Neural progenitor cell (in vitro differentiated cells): ENCODE measurements at regions not wholly inside any gene's neighbourhood (a gene's known extent, or its start where the extent isn't known, plus 50 kb on each side); places are given as distances from the start of the nearest gene placed in this dataset.

Source experiments
- DNase-seq: peaks from one replicate; pipeline ENCODE4 v3.0.0-alpha.2; 2016; ENCODE audit warnings: low spot score
- H2AFZ ChIP-seq: fragments of 200-600 bp; sonication (generic); replicated peaks from 2 replicates; pipeline ENCODE4 v1.6.1; 2016; ENCODE audit warnings: antibody characterized with exemption
- H3F3A ChIP-seq: fragments of 200-600 bp; sonication (generic); 2 replicates; pipeline ENCODE4 v1.6.1; 2016; ENCODE audit warnings: antibody characterized with exemption, low read depth
- H3K27ac ChIP-seq: fragments of 200-600 bp; sonication (generic); 2 replicates; pipeline ENCODE4 v1.5.1; 2016; ENCODE audit warnings: mild to moderate bottlenecking
- H3K27me3 ChIP-seq: fragments of 200-600 bp; sonication (generic); 2 replicates; pipeline ENCODE4 v1.6.1; 2016; ENCODE audit warnings: mild to moderate bottlenecking, moderate library complexity
- H3K36me3 ChIP-seq: fragments of 200-600 bp; sonication (generic); 2 replicates; pipeline ENCODE4 v1.5.1; 2016
- H3K4me1 ChIP-seq: fragments of 200-600 bp; sonication (generic); 2 replicates; pipeline ENCODE4 v1.6.1; 2016; ENCODE audit warnings: mixed run types
- H3K4me2 ChIP-seq: fragments of 200-600 bp; sonication (generic); 2 replicates; pipeline ENCODE4 v1.6.1; 2016
- H3K4me3 ChIP-seq: fragments of 200-600 bp; sonication (generic); 2 replicates; pipeline ENCODE4 v1.5.1; 2016
- H3K79me2 ChIP-seq: fragments of 200-600 bp; sonication (generic); 2 replicates; pipeline ENCODE4 v1.6.1; 2016; ENCODE audit warnings: low read depth
- H3K9ac ChIP-seq: fragments of 200-600 bp; sonication (generic); 2 replicates; pipeline ENCODE4 v1.6.1; 2016
- H3K9me3 ChIP-seq: fragments of 200-600 bp; sonication (generic); 2 replicates; pipeline ENCODE4 v1.5.1; 2016; ENCODE audit warnings: low read depth
- H4K20me1 ChIP-seq: fragments of 200-600 bp; sonication (generic); 2 replicates; pipeline ENCODE4 v1.6.1; 2016; ENCODE audit warnings: low read depth
- H3K27ac Mint-ChIP-seq: 3 replicates; pipeline ENCODE4 v1.8.0; 2021; ENCODE audit warnings: mixed read lengths
- H3K27me3 Mint-ChIP-seq: 2 replicates; pipeline ENCODE4 v1.8.0; 2022; ENCODE audit warnings: low read depth, mild to moderate bottlenecking, inconsistent platforms, moderate library complexity, mixed read lengths; ENCODE audit not compliant: insufficient read depth
- H3K36me3 Mint-ChIP-seq: 3 replicates; pipeline ENCODE4 v1.8.0; 2021; ENCODE audit warnings: mixed read lengths
- H3K4me1 Mint-ChIP-seq: 3 replicates; pipeline ENCODE4 v1.8.0; 2021; ENCODE audit warnings: mixed read lengths
- H3K4me3 Mint-ChIP-seq: 3 replicates; pipeline ENCODE4 v1.8.0; 2021; ENCODE audit warnings: mild to moderate bottlenecking, moderate library complexity, mixed read lengths
- H3K9me3 Mint-ChIP-seq: 3 replicates; pipeline ENCODE4 v1.8.0; 2020; ENCODE audit warnings: mixed read lengths
- CTCF ChIP-seq: fragments of 200-600 bp; sonication (generic); IDR thresholded peaks from 2 replicates; pipeline ENCODE4 v1.5.1; 2017; ENCODE audit warnings: antibody characterized with exemption, mild to moderate bottlenecking
- EZH2 ChIP-seq: fragments of 200-600 bp; sonication (generic); IDR thresholded peaks from 2 replicates; pipeline ENCODE4 v1.6.1; 2017; ENCODE audit warnings: antibody characterized with exemption, mild to moderate bottlenecking, moderate library complexity
- EZH2phosphoT487 ChIP-seq: fragments of 200-600 bp; sonication (generic); IDR thresholded peaks from 2 replicates; pipeline ENCODE4 v1.6.1; 2017; ENCODE audit warnings: antibody characterized with exemption

GRCh38 chr2:236874866-236875481, 210.7 kb upstream of the COPS8 start:
- Histone ChIP-seq H3K4me2 (no peak overlapping the region), H3F3A (no peaks in the 10 kb centered on the region)

GRCh38 chr2:236875906-236876505, 209.7 kb upstream of the COPS8 start:
- Mint-ChIP-seq H3K4me3 (no peak overlapping the region), H3K4me1 (peaks cover 18% of the 10 kb centered on the region), H3K36me3 (no peaks in the 10 kb centered on the region), H3K9me3 (no peaks in the 10 kb centered on the region), H3K27me3 (peaks cover under 1% of the 10 kb centered on the region), H3K27ac (no peak overlapping the region)
- H3K79me2 ChIP-seq = no peaks in the 10 kb centered on the region
- peaks cover 3% of the 10 kb centered on the region for H3K4me1 ChIP-seq
- no peak overlapping the region for H3K9ac ChIP-seq
- H3K9me3 ChIP-seq = no peaks in the 10 kb centered on the region
- no peak overlapping the region for H3K4me3 ChIP-seq
- H3K27ac ChIP-seq = no peak overlapping the region
- DNase-seq = no peak
- H3F3A ChIP-seq = no peaks in the 10 kb centered on the region
- H2AFZ ChIP-seq = peak overlapping the region; percentile 21
- H4K20me1 ChIP-seq = no peaks in the 10 kb centered on the region
- TF ChIP-seq EZH2phosphoT487 (no peak), EZH2 (no peak), CTCF (no peak)
- H3K27me3 ChIP-seq = no peaks in the 10 kb centered on the region
- H3K36me3 ChIP-seq = no peaks in the 10 kb centered on the region
- no peak overlapping the region for H3K4me2 ChIP-seq

More at GRCh38 chr2:236874866-236875481, 210.7 kb upstream of the COPS8 start:
- Histone ChIP-seq H3K4me3 (no peak overlapping the region), H3K27ac (no peak overlapping the region), H3K27me3 (no peaks in the 10 kb centered on the region), H3K4me1 (peaks cover 3% of the 10 kb centered on the region), H3K9me3 (no peaks in the 10 kb centered on the region), H3K36me3 (no peaks in the 10 kb centered on the region), H3K79me2 (no peaks in the 10 kb centered on the region), H3K9ac (no peak overlapping the region), H2AFZ (no peak overlapping the region), H4K20me1 (no peaks in the 10 kb centered on the region)
- peaks cover 2% of the 10 kb centered on the region for H3K27me3 Mint-ChIP-seq
- H3K4me1 Mint-ChIP-seq = peaks cover 18% of the 10 kb centered on the region
- no peak overlapping the region for H3K4me3 Mint-ChIP-seq
- no peaks in the 10 kb centered on the region for H3K9me3 Mint-ChIP-seq
- H3K36me3 Mint-ChIP-seq = no peaks in the 10 kb centered on the region
- no peak for DNase-seq
- H3K27ac Mint-ChIP-seq = no peak overlapping the region
- TF ChIP-seq CTCF (no peak), EZH2phosphoT487 (no peak), EZH2 (no peak)

- TF ChIP-seq EZH2phosphoT487 = no peak
- peaks cover 3% of the 10 kb centered on the region for H3K4me1 ChIP-seq
- H3K9me3 ChIP-seq = no peaks in the 10 kb centered on the region
- no peaks in the 10 kb centered on the region for H3K36me3 ChIP-seq
- H3K79me2 ChIP-seq = no peaks in the 10 kb centered on the region
- peak overlapping the region; percentile 21 for H2AFZ ChIP-seq
- Mint-ChIP-seq H3K4me3 (no peak overlapping the region), H3K9me3 (no peaks in the 10 kb centered on the region), H3K36me3 (no peaks in the 10 kb centered on the region), H3K27me3 (peaks cover 3% of the 10 kb centered on the region), H3K27ac (no peak overlapping the region), H3K4me1 (peaks cover 16% of the 10 kb centered on the region)
- H3F3A ChIP-seq = no peaks in the 10 kb centered on the region
- no peak for DNase-seq
- no peaks in the 10 kb centered on the region for H4K20me1 ChIP-seq
- H3K27ac ChIP-seq = no peak overlapping the region
- H3K4me2 ChIP-seq = no peak overlapping the region
- H3K4me3 ChIP-seq = no peak overlapping the region
- H3K27me3 ChIP-seq = no peaks in the 10 kb centered on the region
- no peak overlapping the region for H3K9ac ChIP-seq
These were observed 209.0 kb upstream of the COPS8 start for GRCh38 chr2:236876642-236877041.

- Mint-ChIP-seq H3K4me1 (peaks cover 13% of the 10 kb centered on the region), H3K27me3 (peaks cover 3% of the 10 kb centered on the region), H3K4me3 (no peak overlapping the region), H3K9me3 (peaks cover 12% of the 10 kb centered on the region), H3K36me3 (peaks cover 5% of the 10 kb centered on the region), H3K27ac (no peak overlapping the region)
- Histone ChIP-seq H2AFZ (no peak overlapping the region), H3K79me2 (no peaks in the 10 kb centered on the region), H3K4me3 (no peak overlapping the region), H3K9ac (no peak overlapping the region), H3K27ac (no peak overlapping the region), H3F3A (no peaks in the 10 kb centered on the region), H3K4me1 (peaks cover 3% of the 10 kb centered on the region), H3K36me3 (no peaks in the 10 kb centered on the region), H3K9me3 (no peaks in the 10 kb centered on the region), H3K4me2 (no peak overlapping the region), H4K20me1 (no peaks in the 10 kb centered on the region), H3K27me3 (no peaks in the 10 kb centered on the region)
- DNase-seq = no peak
- TF ChIP-seq EZH2phosphoT487 (no peak), EZH2 (no peak), CTCF (no peak)
These were observed 207.7 kb upstream of the COPS8 start for GRCh38 chr2:236877972-236878371.
